HEK293 (cell line): ENCODE measurements at regions not wholly inside any gene's neighbourhood (a gene's known extent, or its start where the extent isn't known, plus 50 kb on each side); places are given as distances from the start of the nearest gene placed in this dataset.

Experiments
- CTCF ChIP-seq: fragments of 450-650 bp; formaldehyde crosslinking; IDR thresholded peaks from 2 replicates; pipeline ENCODE4 v1.5.1; 2016; ENCODE audit warnings: missing biosample characterization, missing genetic modification characterization
- TRIM28 ChIP-seq: IDR thresholded peaks from 2 replicates; pipeline ENCODE4 v1.6.1; 2011; ENCODE audit warnings: low read length, control low read depth, borderline replicate concordance
- ZNF404 ChIP-seq: fragments of 450-650 bp; formaldehyde crosslinking; IDR thresholded peaks from 2 replicates; pipeline ENCODE4 v1.5.1; 2017; ENCODE audit warnings: missing biosample characterization, missing genetic modification characterization
- ZNF530 ChIP-seq: fragments of 450-650 bp; formaldehyde crosslinking; IDR thresholded peaks from 2 replicates; pipeline ENCODE4 v1.5.1; 2016; ENCODE audit warnings: low read depth, missing biosample characterization, missing genetic modification characterization

- no peak for TF ChIP-seq ZNF404
- TF ChIP-seq CTCF (tag by site-specific recombination) = no peak
- no peak for TF ChIP-seq TRIM28
- no peak for TF ChIP-seq ZNF530 (tag by site-specific recombination)
These were observed 102.5 kb upstream of the ATP1B1 start for GRCh38 chr1:169003864-169004516.
